Parathyroid adenoma (tissue), 2 donors: ENCODE measurements at regions not wholly inside any gene's neighbourhood (a gene's known extent, or its start where the extent isn't known, plus 50 kb on each side); places are given as distances from the start of the nearest gene placed in this dataset.

Source experiments
- H2AFZ ChIP-seq: fragments of 300-600 bp; sonication (generic); one replicate; pipeline ENCODE4 v1.7.0; 2017; ENCODE audit warnings: antibody characterized with exemption, mild to moderate bottlenecking
- H3K27ac ChIP-seq: fragments of 300-600 bp; sonication (generic); one replicate; pipeline ENCODE4 v1.7.0; 2017
- H3K27me3 ChIP-seq: fragments of 300-600 bp; sonication (generic); one replicate; pipeline ENCODE4 v1.7.0; 2017; ENCODE audit warnings: low read length; ENCODE audit not compliant: control insufficient read depth, insufficient read depth
- H3K36me3 ChIP-seq: fragments of 300-600 bp; sonication (generic); one replicate; pipeline ENCODE4 v1.7.0; 2017; ENCODE audit warnings: low read length; ENCODE audit not compliant: control insufficient read depth, insufficient read depth
- H3K4me1 ChIP-seq: fragments of 300-600 bp; sonication (generic); one replicate; pipeline ENCODE4 v1.7.0; 2017; ENCODE audit warnings: control low read depth
- H3K4me2 ChIP-seq: fragments of 300-600 bp; sonication (generic); one replicate; pipeline ENCODE4 v1.7.0; 2017; ENCODE audit warnings: low read length
- H3K4me3 ChIP-seq: fragments of 300-600 bp; sonication (generic); one replicate; pipeline ENCODE4 v1.7.0; 2017; ENCODE audit warnings: low read depth, low read length
- H3K79me2 ChIP-seq: fragments of 300-600 bp; sonication (generic); one replicate; pipeline ENCODE4 v1.7.0; 2017; ENCODE audit warnings: control low read depth
- H3K9ac ChIP-seq: fragments of 300-600 bp; sonication (generic); one replicate; pipeline ENCODE4 v1.7.0; 2017; ENCODE audit warnings: mild to moderate bottlenecking
- H3K9me3 ChIP-seq: fragments of 300-600 bp; sonication (generic); one replicate; pipeline ENCODE4 v1.7.0; 2017; ENCODE audit warnings: low read length; ENCODE audit not compliant: control insufficient read depth
- CTCF ChIP-seq: fragments of 300-600 bp; sonication (generic); IDR thresholded peaks from one replicate; pipeline ENCODE4 v1.7.0; 2017; ENCODE audit warnings: antibody characterized with exemption, mild to moderate bottlenecking
- donor health status: primary hyperparathyroidism.

DNA sequence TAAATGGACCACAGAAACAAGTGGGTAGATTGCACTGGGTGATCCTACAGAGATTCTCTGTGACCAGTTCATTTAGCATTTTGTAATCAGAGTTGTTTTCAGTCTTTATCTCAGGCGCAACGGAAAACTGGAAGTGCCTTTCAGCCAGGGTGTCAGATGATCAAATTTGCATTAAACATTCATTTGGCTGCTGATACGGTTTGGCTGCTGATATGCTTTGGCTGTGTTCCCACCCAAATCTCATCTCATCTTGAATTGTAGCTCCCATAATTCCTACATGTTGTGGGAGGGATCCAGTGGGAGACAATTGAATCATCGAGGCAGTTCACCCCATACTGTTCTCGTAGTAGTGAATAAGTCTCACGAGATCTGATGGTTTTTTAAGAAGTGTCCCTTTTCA lies 1396.1 kb upstream of the TMEFF2 start:
- H3K4me1 ChIP-seq: no peaks in the 10 kb centered on the region
- no peaks in the 10 kb centered on the region for H3K9me3 ChIP-seq
- H3K36me3 ChIP-seq: no peaks in the 10 kb centered on the region

DNA sequence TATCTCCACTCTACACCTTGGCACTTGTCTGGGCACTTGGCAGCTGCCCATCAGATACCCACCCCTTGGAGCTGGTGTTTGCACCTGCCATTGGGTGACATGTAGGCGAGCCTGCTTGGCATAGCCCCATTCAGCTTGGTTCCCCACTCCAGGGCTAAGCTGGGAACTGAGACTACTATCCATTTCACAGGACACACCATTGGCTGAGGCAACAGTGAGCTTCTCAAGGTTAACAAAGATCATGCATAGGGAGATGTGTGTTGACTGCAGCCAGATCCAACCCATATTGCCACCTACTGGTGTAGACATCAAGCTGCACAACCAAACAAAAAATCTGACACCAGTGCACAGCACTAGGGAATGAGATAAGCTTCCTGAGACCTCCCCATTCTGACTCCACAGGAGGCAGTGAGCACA lies 1389.8 kb upstream of the TMEFF2 start:
- no peak overlapping the region for H3K4me2 ChIP-seq
- no peaks in the 10 kb centered on the region for H3K4me1 ChIP-seq
- H3K9me3 ChIP-seq: no peaks in the 10 kb centered on the region
- no peak overlapping the region for H3K4me3 ChIP-seq
- no peaks in the 10 kb centered on the region for H3K27me3 ChIP-seq
- no peak overlapping the region for H3K27ac ChIP-seq
- no peaks in the 10 kb centered on the region for H3K36me3 ChIP-seq
- H3K79me2 ChIP-seq: no peaks in the 10 kb centered on the region
- no peak overlapping the region for H2AFZ ChIP-seq
- no peak for TF ChIP-seq CTCF
- no peak overlapping the region for H3K9ac ChIP-seq

More for the DNA sequence above, 1396.1 kb upstream of the TMEFF2 start:
- no peak overlapping the region for H3K4me3 ChIP-seq
- no peak overlapping the region for H3K4me2 ChIP-seq
- TF ChIP-seq CTCF: no peak
- no peaks in the 10 kb centered on the region for H3K27me3 ChIP-seq
- no peak overlapping the region for H3K27ac ChIP-seq
- H3K9ac ChIP-seq: no peak overlapping the region
- no peaks in the 10 kb centered on the region for H3K79me2 ChIP-seq
- no peak overlapping the region for H2AFZ ChIP-seq

DNA sequence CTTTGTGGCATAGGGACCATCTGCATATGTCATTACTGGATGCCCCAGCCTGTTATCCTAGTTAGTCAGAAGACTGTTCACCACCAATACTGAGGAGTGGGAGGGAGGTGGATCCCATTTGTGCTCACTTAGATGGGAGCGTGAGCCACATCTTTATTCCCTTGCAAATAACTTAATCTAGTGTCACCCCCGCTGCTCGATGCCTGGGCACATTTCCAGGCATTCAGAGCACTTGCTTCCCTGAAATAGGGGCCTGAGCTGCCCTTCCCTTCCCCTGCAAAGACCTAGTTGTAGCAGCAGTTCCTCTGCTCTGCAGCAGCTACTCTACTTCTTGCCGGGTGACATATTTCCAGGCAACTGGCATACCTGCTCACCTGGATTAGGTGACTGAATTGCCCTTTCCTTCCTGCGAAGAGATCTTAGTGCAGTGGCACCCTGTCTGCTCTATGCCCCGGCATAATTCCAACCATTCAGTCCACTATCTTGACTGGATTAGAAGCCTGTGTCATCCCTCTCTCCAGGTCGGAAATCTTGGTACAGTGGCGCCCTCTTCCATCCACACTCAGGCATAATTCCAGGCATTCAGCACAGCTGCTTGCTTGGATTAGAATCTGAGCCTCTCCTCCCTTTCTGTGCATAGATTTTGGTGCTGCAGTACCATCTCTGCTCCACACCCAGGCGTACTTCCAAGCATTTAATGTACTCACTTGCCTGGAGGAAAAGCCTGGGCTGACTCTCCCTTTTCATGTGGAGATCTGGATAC lies 1389.1 kb upstream of the TMEFF2 start:
- H3K36me3 ChIP-seq: no peaks in the 10 kb centered on the region
- no peaks in the 10 kb centered on the region for H3K27me3 ChIP-seq
- H3K79me2 ChIP-seq: no peaks in the 10 kb centered on the region
- H3K4me2 ChIP-seq: no peak overlapping the region
- H3K9me3 ChIP-seq: no peaks in the 10 kb centered on the region
- no peak overlapping the region for H2AFZ ChIP-seq
- no peaks in the 10 kb centered on the region for H3K4me1 ChIP-seq
- TF ChIP-seq CTCF: no peak
- H3K27ac ChIP-seq: no peak overlapping the region
- no peak overlapping the region for H3K4me3 ChIP-seq
- no peak overlapping the region for H3K9ac ChIP-seq

DNA sequence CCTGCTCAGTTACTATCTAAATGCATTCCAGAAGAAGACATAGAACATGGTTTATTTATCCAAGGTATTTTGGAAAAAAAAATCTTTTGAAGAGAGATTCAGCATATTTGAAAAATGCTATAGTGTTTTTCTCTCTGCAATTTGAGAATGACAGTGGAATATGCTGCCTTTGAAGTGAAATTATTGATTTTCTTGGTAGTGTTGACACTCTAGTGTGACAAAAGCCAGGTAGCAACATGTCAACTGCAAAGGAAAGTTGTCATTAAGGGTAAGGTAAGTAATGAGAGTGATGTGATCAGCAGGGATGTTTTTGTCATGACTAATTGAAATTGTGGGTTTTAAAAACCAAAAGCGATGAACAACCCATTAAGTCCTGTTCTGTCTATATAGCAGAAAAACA lies 1387.1 kb upstream of the TMEFF2 start:
- H2AFZ ChIP-seq: no peak overlapping the region
- H3K79me2 ChIP-seq: no peaks in the 10 kb centered on the region
- H3K4me3 ChIP-seq: no peak overlapping the region
- H3K27ac ChIP-seq: no peak overlapping the region
- no peak for TF ChIP-seq CTCF
- H3K9me3 ChIP-seq: no peaks in the 10 kb centered on the region
- H3K27me3 ChIP-seq: no peaks in the 10 kb centered on the region
- no peaks in the 10 kb centered on the region for H3K4me1 ChIP-seq
- H3K4me2 ChIP-seq: no peak overlapping the region
- no peak overlapping the region for H3K9ac ChIP-seq
- no peaks in the 10 kb centered on the region for H3K36me3 ChIP-seq
